A673 (cell line): ENCODE measurements at regions not wholly inside any gene's neighbourhood (a gene's known extent, or its start where the extent isn't known, plus 50 kb on each side); places are given as distances from the start of the nearest gene placed in this dataset.
"Not testable (repeated sequence)": the region's sequence is repeated elsewhere in the genome, so short reads cannot be mapped to it uniquely, and the experiment has no call there.

Experiments used
- BruUV-seq: library from RNA; stranded (reverse); fragments of 400-500 nt; replicated peaks from 2 replicates; lab custom pipeline; 2021; lab: Mats Ljungman, UMichigan
- CTCF ChIA-PET: fragments of 300-600 bp; sonication (Branson Sonifier 250); formaldehyde crosslinking; loops from one replicate; lab custom pipeline; 2022; ENCODE audit warnings: antibody characterized with exemption; lab: Charles Lee
- POLR2A ChIA-PET: fragments of 300-600 bp; sonication (Branson Sonifier 250); formaldehyde crosslinking; loops from one replicate; lab custom pipeline; 2022; ENCODE audit warnings: antibody characterized with exemption; ENCODE audit not compliant: low non-redundant PET; lab: Charles Lee
- DNase-seq: peaks from one replicate; pipeline ENCODE4 v3.0.0-alpha.2; 2015; ENCODE audit warnings: low spot score
- H3K27ac ChIP-seq: fragments of 200-600 bp; sonication (generic); 2 replicates; pipeline ENCODE4 v1.5.1; 2016; ENCODE audit warnings: mixed run types, low read depth, mild to moderate bottlenecking, mixed read lengths, antibody characterized with exemption, low read length; ENCODE audit not compliant: poor library complexity, severe bottlenecking
- H3K27me3 ChIP-seq: fragments of 200-600 bp; sonication (generic); replicated peaks from 2 replicates; pipeline ENCODE4 v1.6.1; 2017; ENCODE audit warnings: mixed run types, low read depth, mild to moderate bottlenecking, mixed read lengths, antibody characterized with exemption, low read length; ENCODE audit not compliant: insufficient read depth, poor library complexity
- H3K36me3 ChIP-seq: fragments of 200-600 bp; sonication (generic); 2 replicates; pipeline ENCODE4 v1.6.1; 2016; ENCODE audit warnings: mixed run types, mild to moderate bottlenecking, mixed read lengths, antibody characterized with exemption, low read length; ENCODE audit not compliant: insufficient read depth, poor library complexity, severe bottlenecking
- H3K4me1 ChIP-seq: fragments of 200-600 bp; sonication (generic); 2 replicates; pipeline ENCODE4 v1.6.1; 2017; ENCODE audit warnings: mixed run types, mild to moderate bottlenecking, mixed read lengths, antibody characterized with exemption, low read length; ENCODE audit not compliant: insufficient read depth, poor library complexity, severe bottlenecking
- H3K4me3 ChIP-seq: fragments of 200-600 bp; sonication (generic); 2 replicates; pipeline ENCODE4 v1.5.1; 2016; ENCODE audit warnings: low read depth, mixed run types, mild to moderate bottlenecking, mixed read lengths, low read length; ENCODE audit not compliant: poor library complexity, severe bottlenecking
- H3K9me3 ChIP-seq: fragments of 200-600 bp; sonication (generic); 2 replicates; pipeline ENCODE4 v1.6.1; 2016; ENCODE audit warnings: mixed run types, low read depth, mild to moderate bottlenecking, mixed read lengths, antibody characterized with exemption, low read length; ENCODE audit not compliant: poor library complexity, severe bottlenecking
- CTCF ChIP-seq: fragments of 300-800, 200-600 bp; sonication (generic); conservative IDR thresholded peaks from 2 replicates; pipeline ENCODE4 v1.5.1; 2017; ENCODE audit warnings: low read depth, mild to moderate bottlenecking, antibody characterized with exemption, low read length, moderate library complexity, mixed read lengths
- EZH2 ChIP-seq: fragments of 200-600 bp; sonication (generic); IDR thresholded peaks from 2 replicates; pipeline ENCODE4 v1.6.1; 2017; ENCODE audit warnings: borderline replicate concordance, low read depth, mild to moderate bottlenecking, mixed read lengths, antibody characterized with exemption, low read length; ENCODE audit not compliant: poor library complexity, severe bottlenecking
- intact Hi-C: fragments of 100-400 bp; cut with micrococcal nuclease; formaldehyde crosslinking; loops from one replicate; pipeline ENCODE4 v1.10.0; 2022; ENCODE audit not compliant: unreplicated experiment

DNA sequence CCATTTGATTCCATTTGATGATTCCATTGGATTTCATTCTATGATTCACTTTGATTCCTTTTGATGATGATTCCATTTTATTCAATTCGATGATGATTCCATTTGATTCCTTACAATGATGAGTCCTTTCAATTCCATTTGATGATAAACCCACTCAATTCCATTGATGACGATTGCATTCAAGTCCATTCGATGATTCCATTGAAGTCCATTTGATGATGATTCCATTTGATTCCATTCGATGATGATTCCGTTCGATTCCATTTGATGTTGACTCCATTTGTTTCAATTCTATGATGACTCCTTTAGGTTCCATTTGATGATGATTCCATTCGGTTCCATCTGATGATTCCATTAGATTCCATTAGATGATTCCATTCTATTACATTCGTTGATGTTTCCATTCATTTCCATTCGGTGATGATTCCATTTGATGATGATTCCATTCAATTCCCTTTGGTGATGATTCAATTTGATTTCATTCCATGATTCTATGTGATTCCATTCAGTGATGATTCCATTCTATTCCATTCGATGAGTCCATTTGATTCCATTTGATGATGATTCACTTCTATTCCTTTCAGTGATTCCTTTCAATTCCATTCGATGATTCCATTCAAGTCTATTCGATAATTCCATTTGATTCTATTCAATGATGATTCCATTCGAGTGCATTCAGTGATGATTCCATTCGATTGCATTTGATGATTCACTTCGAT lies 1106.0 kb downstream of the RPIA start:
- Histone ChIP-seq H3K27ac (no peak overlapping the region), H3K4me3 (no peak overlapping the region), H3K36me3 (no peaks in the 10 kb centered on the region), H3K9me3 (peaks cover 66% of the 10 kb centered on the region), H3K4me1 (no peaks in the 10 kb centered on the region), H3K27me3 (no peaks in the 10 kb centered on the region)
- BruUV-seq, result no TSS peak
- intact Hi-C loops, result no loop called here
- ChIA-PET POLR2A (no interaction called here), CTCF (no interaction called here)
- TF ChIP-seq CTCF, result no peak
- TF ChIP-seq EZH2, result no peak
- DNase-seq, result no peak

DNA sequence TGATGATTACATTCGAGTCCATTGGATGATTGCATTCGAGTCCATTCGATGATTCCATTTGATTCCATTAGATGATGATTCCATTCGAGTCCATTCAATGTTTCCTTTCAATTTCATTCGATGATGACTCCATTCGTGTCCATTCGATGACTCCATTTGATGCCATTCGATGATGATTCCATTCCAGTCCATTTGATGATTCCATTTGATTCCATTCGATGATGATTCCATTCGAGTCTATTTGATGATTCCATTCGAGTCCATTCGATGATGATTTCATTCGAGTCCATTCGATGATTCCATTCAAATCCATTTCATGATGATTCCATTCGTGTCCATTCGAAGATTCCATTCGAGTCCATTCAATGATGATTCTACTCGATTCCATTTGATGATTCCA lies 1109.7 kb downstream of the RPIA start:
- DNase-seq, BruUV-seq, H3K27me3 ChIP-seq, intact Hi-C loops, H3K36me3 ChIP-seq, CTCF ChIA-PET, H3K4me3 ChIP-seq, POLR2A ChIA-PET, H3K4me1 ChIP-seq, H3K27ac ChIP-seq: not testable (repeated sequence)
- H3K9me3 ChIP-seq, result peaks cover 93% of the 10 kb centered on the region

DNA sequence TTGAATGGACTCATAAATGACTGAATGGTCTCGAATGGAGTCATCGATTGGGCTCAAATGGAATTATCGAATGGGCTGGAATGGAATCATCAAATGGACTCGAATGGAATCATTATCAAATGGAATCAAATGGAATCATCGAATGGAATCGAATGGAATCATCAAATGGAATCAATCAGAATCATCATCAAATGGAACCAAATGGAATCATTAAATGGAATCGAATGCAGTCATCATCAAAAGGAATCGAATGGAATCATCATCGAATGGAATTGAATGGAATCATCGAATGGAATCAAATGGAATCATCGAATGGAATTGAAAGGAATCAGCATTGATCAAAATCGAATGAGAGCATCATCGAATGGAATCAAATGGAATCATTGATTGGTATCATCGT lies 1114.9 kb downstream of the RPIA start:
- POLR2A ChIA-PET, BruUV-seq, H3K27ac ChIP-seq, H3K4me3 ChIP-seq, DNase-seq, intact Hi-C loops, CTCF ChIA-PET, H3K27me3 ChIP-seq, H3K4me1 ChIP-seq, H3K36me3 ChIP-seq: not testable (repeated sequence)
- H3K9me3 ChIP-seq, result peaks cover 79% of the 10 kb centered on the region

DNA sequence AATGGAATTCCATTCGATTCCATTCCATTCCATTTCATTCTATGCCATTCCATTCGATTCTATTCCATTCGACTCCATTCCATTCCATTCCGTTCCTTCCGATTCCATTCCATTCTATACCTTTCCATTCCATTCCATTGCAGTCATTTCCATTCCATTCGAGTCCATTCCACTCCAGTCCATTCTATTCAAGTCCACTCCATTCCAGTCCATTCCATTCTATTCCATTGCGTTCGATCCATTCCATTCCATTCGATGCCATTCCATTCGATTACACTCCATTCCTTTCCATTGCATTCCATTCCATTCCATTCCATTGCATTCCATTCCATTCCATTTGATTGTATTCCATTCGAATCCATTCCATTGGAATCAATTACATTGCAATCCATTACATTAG lies 1119.8 kb downstream of the RPIA start:
- ChIA-PET POLR2A (no interaction called here), CTCF (no interaction called here)
- H3K27ac ChIP-seq, result no peak overlapping the region
- H3K4me3 ChIP-seq, result no peak overlapping the region
- peaks cover 68% of the 10 kb centered on the region for H3K9me3 ChIP-seq
- TF ChIP-seq EZH2 (no peak), CTCF (no peak)
- intact Hi-C loops, result no loop called here
- BruUV-seq, result no TSS peak
- no peaks in the 10 kb centered on the region for H3K27me3 ChIP-seq
- no peak for DNase-seq
- no peaks in the 10 kb centered on the region for H3K4me1 ChIP-seq
- H3K36me3 ChIP-seq, result no peaks in the 10 kb centered on the region

- POLR2A ChIA-PET, H3K36me3 ChIP-seq, H3K27ac ChIP-seq, H3K4me3 ChIP-seq, DNase-seq, intact Hi-C loops, H3K27me3 ChIP-seq, BruUV-seq, H3K4me1 ChIP-seq, CTCF ChIA-PET: not testable (repeated sequence)
- peaks cover 68% of the 10 kb centered on the region for H3K9me3 ChIP-seq
These were observed 1120.4 kb downstream of the RPIA start for GRCh38 chr2:89811910-89812309.

GRCh38 chr2:89814359-89814758 lies 1122.9 kb downstream of the RPIA start:
- H3K4me1 ChIP-seq, H3K27me3 ChIP-seq, H3K36me3 ChIP-seq, BruUV-seq, H3K27ac ChIP-seq, DNase-seq, POLR2A ChIA-PET, intact Hi-C loops, H3K4me3 ChIP-seq, CTCF ChIA-PET: not testable (repeated sequence)
- H3K9me3 ChIP-seq, result peaks cover 83% of the 10 kb centered on the region
